Sigmoid colon (tissue), 3 donors: ENCODE measurements at regions not wholly inside any gene's neighbourhood (a gene's known extent, or its start where the extent isn't known, plus 50 kb on each side); places are given as distances from the start of the nearest gene placed in this dataset.

ENCODE experiments used
- CTCF ChIP-seq, 4 experiments: fragments of 450-650 bp in 3 of 4; fragments of 200-600 bp in 1 of 4; IDR thresholded peaks; one replicate each; pipeline ENCODE4 v1.5.1; 2016 to 2019; ENCODE audit warnings: antibody characterized with exemption in 4 of 4, mild to moderate bottlenecking in 3 of 4, moderate library complexity in 2 of 4
- POLR2A ChIP-seq, 2 donors: fragments of 450-650 bp; IDR thresholded peaks; one replicate each; pipeline ENCODE4 v1.6.1; 2016; ENCODE audit warnings: antibody characterized with exemption in 2 of 2, mild to moderate bottlenecking in 2 of 2, moderate library complexity in 2 of 2

- no peak for TF ChIP-seq CTCF (IDR thresholded peaks at IDR 0.05)
- TF ChIP-seq POLR2A (IDR thresholded peaks at IDR 0.05): no peak
Measured at GRCh38 chr1:30405081-30405480, 318.3 kb downstream of the MATN1 start.
